Tongue (tissue), 1 donor: ENCODE measurements at regions not wholly inside any gene's neighbourhood (a gene's known extent, or its start where the extent isn't known, plus 50 kb on each side); places are given as distances from the start of the nearest gene placed in this dataset.

ENCODE experiments used
- DNase-seq: peaks from one replicate; pipeline ENCODE4 v3.0.0-alpha.2; 2015

- no peak for DNase-seq
These were observed 674.9 kb downstream of the OLFM4 start for GRCh38 chr13:53703371-53704080.

DNA sequence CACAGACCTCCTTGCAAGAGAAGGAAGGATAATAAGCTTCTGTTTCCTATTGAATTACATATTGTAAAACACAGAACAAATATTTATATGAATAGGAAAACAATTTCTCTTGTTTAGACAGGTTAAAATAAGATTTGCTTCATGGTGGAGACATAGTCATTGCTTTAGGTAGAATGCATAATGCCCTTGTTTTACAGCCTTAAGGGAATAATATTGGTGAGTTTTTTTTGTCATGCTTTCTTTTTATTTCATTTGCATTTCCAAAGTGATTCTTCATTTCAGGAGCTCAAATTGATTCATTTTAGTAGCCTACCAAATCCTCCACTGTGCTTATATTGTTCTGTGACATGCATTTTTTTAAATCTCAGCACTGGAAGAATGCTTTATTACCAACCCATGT lies 690.7 kb downstream of the OLFM4 start:
- DNase-seq = no peak

GRCh38 chr13:53732664-53733063 lies 704.1 kb downstream of the OLFM4 start:
- no peak for DNase-seq

GRCh38 chr13:53743906-53744305 lies 715.3 kb downstream of the OLFM4 start:
- DNase-seq = no peak

GRCh38 chr13:53747825-53748224 lies 719.2 kb downstream of the OLFM4 start:
- no peak for DNase-seq

DNA sequence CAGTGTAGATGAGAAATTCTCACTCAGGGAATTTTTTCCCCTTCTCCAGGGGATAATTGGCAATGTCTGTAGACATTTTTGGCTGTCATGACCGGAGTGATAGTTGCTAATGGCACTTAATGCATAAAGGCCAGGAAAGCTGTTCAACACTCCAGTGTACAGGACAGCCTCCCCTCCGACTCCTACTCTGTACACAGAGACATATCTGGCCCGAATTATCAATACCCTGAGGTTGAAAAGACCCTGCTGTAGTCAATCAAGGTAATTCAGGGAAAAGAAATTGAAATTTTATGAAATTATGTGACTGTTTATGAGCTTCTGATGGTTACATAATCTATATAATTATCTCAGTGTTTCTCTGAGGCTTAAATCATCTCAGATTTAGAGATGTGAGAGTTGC lies 720.7 kb downstream of the OLFM4 start:
- DNase-seq = no peak

DNA sequence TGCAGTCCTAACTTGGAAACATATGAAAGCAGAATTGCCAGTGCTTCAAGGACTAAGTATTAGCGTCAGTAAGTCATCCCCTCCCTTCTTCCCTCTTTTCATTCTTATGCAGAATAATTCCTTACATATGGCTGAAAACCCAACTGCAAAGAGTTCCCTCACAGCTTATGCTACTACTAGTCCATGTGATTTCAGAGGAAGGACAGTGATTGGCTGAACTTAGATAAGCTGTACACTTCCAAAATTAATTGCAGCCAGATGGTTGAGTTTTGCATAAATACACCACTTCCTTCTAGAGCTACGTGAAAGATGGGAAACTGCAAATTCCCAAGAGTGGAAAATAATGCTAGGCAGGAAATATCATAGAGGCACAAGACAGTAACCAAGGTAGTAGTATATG lies 730.4 kb downstream of the OLFM4 start:
- DNase-seq = peak; percentile 17

DNA sequence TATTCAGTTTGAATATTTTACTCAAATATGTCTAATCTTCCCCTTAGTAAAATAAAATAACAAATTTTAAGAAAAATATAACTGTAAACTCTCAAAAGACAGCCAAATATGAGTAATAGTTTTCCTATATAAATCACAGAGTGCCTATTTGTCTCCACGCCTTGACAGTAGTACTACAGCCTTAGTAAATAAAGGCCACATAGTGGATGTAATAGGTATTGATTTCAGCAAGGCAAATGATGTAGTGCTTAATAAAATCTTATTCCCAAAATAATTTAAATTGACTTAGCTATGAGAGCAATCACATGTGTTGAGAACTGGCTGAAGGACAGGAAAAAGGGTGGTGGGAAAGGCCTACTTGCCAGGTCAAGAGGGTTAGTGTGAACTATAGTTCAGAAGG lies 747.2 kb downstream of the OLFM4 start:
- no peak for DNase-seq

DNA sequence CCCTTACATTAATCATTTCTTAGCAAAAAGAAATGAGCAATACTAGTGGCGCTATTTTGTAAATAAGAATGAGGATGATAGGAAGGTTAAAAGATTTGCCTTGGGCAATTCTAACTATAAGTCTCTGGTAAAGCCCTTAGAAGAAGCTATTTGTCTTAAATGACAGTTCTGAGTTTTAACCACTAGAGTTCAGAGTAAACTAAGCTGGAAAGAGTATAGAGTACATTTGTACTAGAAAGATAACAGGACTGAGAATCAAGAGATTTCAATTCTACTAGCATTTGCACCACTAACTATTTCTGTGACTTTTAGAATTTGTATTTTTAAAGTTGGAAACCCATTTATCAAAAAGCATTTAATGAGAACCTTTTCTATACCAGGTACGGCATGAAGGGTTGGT lies 750.3 kb downstream of the OLFM4 start:
- DNase-seq = no peak

- peak; percentile 40 for DNase-seq
These were observed 753.3 kb downstream of the OLFM4 start for GRCh38 chr13:53781941-53782340.

- peak; percentile 89 for DNase-seq
These were observed 753.9 kb downstream of the OLFM4 start for GRCh38 chr13:53782488-53782961.

- no peak for DNase-seq
These were observed 754.9 kb downstream of the OLFM4 start for GRCh38 chr13:53783471-53783870.

GRCh38 chr13:53788286-53788685 lies 759.7 kb downstream of the OLFM4 start:
- DNase-seq = no peak

DNA sequence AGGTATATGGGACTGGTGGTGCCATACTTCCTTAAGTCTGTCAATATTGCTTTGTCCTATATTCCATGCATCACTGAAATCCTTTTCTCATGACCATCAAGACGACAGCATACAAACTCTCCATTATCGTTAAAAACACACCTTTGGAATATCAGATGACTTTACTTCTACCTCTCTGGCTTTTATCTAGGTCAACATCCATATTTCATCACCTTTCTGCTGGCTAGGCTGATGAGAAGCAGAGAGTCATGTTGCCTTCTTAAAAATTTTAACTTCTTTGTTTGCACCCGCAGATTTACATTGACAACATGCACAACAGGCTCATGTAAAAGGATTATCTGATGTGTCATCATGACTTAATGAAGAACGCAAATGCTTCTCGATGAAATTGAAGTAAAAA lies 771.4 kb downstream of the OLFM4 start:
- DNase-seq = no peak

GRCh38 chr13:53807251-53807834 lies 778.7 kb downstream of the OLFM4 start:
- DNase-seq = no peak

GRCh38 chr13:53821632-53822031 lies 793.0 kb downstream of the OLFM4 start:
- peak; percentile 13 for DNase-seq

- DNase-seq = no peak
These were observed 793.5 kb downstream of the OLFM4 start for GRCh38 chr13:53822136-53822535.

GRCh38 chr13:53839461-53839860 lies 810.8 kb downstream of the OLFM4 start:
- DNase-seq = no peak

- no peak for DNase-seq
These were observed 816.0 kb downstream of the OLFM4 start for GRCh38 chr13:53844473-53845146.

- no peak for DNase-seq
These were observed 818.9 kb downstream of the OLFM4 start for GRCh38 chr13:53847502-53847901.

DNA sequence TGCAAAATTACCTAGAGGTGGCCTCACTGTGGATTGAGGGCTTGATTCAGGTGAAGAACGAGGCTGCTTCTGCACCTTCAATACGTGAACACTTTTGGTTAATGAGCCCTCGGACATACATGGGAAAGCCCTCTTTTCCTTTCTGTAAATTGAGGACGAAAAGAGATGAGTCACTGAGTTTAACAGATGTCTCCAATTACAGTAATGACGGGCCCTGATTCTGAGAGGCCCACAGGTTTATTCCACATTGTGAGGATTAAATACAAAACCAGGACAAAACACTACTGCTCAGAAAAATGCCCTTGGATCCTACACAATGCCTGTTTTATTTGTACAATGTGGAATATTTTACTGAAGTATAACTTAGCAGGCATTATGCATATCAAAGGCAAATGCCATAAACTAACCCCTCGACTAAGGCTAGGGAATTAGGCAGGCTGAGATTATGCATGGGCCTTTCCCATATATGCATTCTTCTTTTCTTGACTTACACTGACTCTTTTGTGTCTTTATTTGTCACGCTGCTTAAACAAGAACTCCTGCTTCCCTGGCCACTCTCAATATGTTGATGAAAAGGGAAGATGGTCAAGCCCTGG lies 819.9 kb downstream of the OLFM4 start:
- DNase-seq = peak; percentile 41

- DNase-seq = no peak
These were observed 825.7 kb downstream of the OLFM4 start for GRCh38 chr13:53854321-53854720.

DNA sequence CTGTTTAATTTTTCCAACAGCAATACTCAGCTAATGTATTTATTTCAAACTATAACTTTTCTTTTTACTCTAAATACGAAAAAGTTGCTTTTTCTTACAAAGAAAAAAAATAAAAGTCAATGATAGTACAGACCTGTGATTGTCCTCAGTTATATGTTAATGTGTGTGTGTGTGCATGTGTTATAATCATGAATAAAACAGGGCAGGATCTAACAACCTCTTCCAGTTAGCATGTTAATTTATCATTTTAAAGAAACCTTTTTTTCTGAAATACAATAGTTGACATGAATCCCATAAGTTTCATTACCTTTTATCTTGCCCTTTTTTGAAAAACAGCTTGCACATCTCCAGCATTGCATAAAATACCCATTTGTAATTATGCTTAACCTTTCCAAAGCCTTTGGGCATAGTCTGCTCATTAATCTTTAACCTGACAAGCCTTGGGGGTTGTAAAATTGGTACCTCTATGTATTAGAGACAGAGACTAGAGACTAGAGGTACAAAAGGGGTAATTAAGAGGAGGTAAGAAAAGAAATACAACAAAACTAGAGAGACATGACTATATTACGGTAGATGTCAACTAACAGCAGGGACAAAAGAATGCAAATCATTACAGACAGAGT lies 828.1 kb downstream of the OLFM4 start:
- DNase-seq = no peak
